ENCODE measurements at regions not wholly inside any gene's neighbourhood (a gene's known extent, or its start where the extent isn't known, plus 50 kb on each side); places are given as distances from the start of the nearest gene placed in this dataset.

DNA sequence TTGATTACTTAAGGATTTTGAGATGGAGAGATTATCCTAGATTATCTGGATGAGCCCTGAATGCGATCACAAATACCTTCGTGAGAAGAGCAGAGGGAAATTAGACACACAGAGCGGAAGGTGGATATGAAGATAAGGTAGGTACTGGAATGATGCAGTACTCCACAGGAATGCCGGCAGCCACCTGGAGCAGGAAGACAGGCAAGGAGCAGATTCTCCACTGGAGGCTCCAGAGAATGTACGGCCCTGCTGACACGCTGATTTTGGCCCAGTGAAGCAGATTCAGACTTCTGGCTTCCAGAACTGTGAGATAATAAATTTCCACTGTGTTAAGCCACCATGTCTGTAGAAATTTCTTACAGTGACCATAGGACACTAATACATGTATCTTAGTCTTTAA, 79.4 kb upstream of the PITX2 start:
- H3K36me3 ChIP-seq (replicated peaks; ENCODE audit: insufficient read depth, low read depth), result no peaks in the 10 kb centered on the region
- no peaks in the 10 kb centered on the region for H4K20me1 ChIP-seq (ENCODE audit: insufficient read depth, poor library complexity, severe bottlenecking)
- H3K9me2 ChIP-seq (replicated peaks; ENCODE audit: insufficient read depth), result no peaks in the 10 kb centered on the region
- H3K27ac ChIP-seq, result no peak overlapping the region
- DNase-seq (ENCODE audit: low spot score), result no peak
- no peaks in the 10 kb centered on the region for H3K27me3 ChIP-seq
- no peaks in the 10 kb centered on the region for H3K9me3 ChIP-seq (ENCODE audit: low read depth)
- H3K79me2 ChIP-seq, result no peaks in the 10 kb centered on the region
- no peak overlapping the region for H3K4me2 ChIP-seq
- H3K4me3 ChIP-seq, result no peak overlapping the region
- H2AFZ ChIP-seq, result no peak overlapping the region
- TF ChIP-seq EZH2 (IDR thresholded peaks at IDR 0.05; ENCODE audit: borderline replicate concordance) (no peak), EZH2phosphoT487 (IDR thresholded peaks at IDR 0.05; ENCODE audit: low read depth, severe bottlenecking, unreplicated experiment) (no peak)
- TF ChIP-seq, protein P1, sequence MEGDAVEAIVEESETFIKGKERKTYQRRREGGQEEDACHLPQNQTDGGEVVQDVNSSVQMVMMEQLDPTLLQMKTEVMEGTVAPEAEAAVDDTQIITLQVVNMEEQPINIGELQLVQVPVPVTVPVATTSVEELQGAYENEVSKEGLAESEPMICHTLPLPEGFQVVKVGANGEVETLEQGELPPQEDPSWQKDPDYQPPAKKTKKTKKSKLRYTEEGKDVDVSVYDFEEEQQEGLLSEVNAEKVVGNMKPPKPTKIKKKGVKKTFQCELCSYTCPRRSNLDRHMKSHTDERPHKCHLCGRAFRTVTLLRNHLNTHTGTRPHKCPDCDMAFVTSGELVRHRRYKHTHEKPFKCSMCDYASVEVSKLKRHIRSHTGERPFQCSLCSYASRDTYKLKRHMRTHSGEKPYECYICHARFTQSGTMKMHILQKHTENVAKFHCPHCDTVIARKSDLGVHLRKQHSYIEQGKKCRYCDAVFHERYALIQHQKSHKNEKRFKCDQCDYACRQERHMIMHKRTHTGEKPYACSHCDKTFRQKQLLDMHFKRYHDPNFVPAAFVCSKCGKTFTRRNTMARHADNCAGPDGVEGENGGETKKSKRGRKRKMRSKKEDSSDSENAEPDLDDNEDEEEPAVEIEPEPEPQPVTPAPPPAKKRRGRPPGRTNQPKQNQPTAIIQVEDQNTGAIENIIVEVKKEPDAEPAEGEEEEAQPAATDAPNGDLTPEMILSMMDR (IDR thresholded peaks at IDR 0.05; ENCODE audit: poor library complexity), result no peak
- 73% methylated on average over 6 of the region's 6 CpGs for WGBS (ENCODE audit: low lambda C conversion rate, missing lambda C conversion rate)
- H3K4me1 ChIP-seq (ENCODE audit: insufficient read depth), result no peaks in the 10 kb centered on the region

DNA sequence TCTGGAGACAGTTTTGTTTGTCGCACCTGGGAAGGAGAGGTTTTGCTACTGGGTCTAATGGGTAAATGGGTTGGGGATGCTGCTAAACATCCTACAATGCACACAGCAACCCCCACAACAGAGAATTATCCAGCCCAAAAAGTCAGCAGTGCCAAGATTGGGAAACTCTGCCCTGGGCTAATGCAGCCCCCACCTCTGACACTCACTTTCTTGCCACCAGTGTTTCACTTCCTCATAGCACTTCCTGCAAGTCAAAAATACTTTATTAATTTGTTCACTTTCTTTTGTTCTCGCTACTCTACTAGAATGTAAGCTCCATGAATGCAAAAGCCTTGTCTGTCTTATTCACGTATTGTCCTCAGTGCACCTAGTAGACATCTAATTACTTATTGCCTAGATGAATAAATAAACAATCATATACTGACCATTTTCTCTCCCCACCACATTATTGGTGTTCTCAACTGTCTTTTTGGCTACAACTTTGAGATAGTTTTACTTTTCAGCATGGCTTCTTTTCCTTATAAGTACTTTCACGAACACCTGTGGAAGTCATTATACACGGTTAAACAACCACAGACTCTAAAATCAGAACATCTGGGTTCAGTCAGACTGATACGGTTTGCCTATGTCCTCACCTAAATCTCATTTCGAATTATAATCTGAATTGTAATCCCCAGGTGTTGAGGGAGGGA, 82.0 kb upstream of the PITX2 start:
- no peak for TF ChIP-seq EZH2phosphoT487 (IDR thresholded peaks at IDR 0.05; ENCODE audit: low read depth, severe bottlenecking, unreplicated experiment)
- TF ChIP-seq, protein P1 (IDR thresholded peaks at IDR 0.05; ENCODE audit: poor library complexity), result no peak
- no peak for TF ChIP-seq EZH2 (IDR thresholded peaks at IDR 0.05; ENCODE audit: borderline replicate concordance)
- no peaks in the 10 kb centered on the region for H3K4me1 ChIP-seq (ENCODE audit: insufficient read depth)
- no peak overlapping the region for H3K4me3 ChIP-seq
- WGBS (ENCODE audit: low lambda C conversion rate, missing lambda C conversion rate), result 91% methylated on average over 7 of the region's 7 CpGs
- no peak overlapping the region for H2AFZ ChIP-seq
- no peak overlapping the region for H3K27ac ChIP-seq
- H3K36me3 ChIP-seq (replicated peaks; ENCODE audit: insufficient read depth, low read depth), result no peaks in the 10 kb centered on the region
- H3K9me3 ChIP-seq (ENCODE audit: low read depth), result no peaks in the 10 kb centered on the region
- H3K4me2 ChIP-seq, result no peak overlapping the region
- no peak for DNase-seq (ENCODE audit: low spot score)
- no peaks in the 10 kb centered on the region for H4K20me1 ChIP-seq (ENCODE audit: insufficient read depth, poor library complexity, severe bottlenecking)
- H3K9me2 ChIP-seq (replicated peaks; ENCODE audit: insufficient read depth), result no peaks in the 10 kb centered on the region
- H3K27me3 ChIP-seq, result no peaks in the 10 kb centered on the region
- H3K79me2 ChIP-seq, result no peaks in the 10 kb centered on the region

DNA sequence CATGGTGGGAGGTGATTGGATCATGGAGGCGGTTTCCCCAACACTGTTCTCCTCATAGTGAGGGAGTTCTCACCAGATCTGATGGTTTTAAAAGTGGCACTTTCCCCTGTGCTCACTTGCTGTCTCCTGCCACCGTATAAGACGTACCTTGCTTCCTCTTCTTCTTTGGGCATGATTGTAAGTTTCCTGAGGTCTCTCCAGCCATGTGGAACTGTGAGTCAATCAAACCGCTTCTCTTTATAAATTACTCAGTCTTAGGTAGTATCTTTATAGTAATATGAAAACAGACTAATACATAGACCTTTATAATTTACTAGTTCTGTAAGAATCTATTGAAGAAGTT, 82.5 kb upstream of the PITX2 start:
- Histone ChIP-seq H3K27ac (no peak overlapping the region), H3K27me3 (no peaks in the 10 kb centered on the region), H3K9me2 (replicated peaks; ENCODE audit: insufficient read depth) (no peaks in the 10 kb centered on the region), H3K36me3 (replicated peaks; ENCODE audit: insufficient read depth, low read depth) (no peaks in the 10 kb centered on the region), H3K4me2 (no peak overlapping the region), H4K20me1 (ENCODE audit: insufficient read depth, poor library complexity, severe bottlenecking) (no peaks in the 10 kb centered on the region), H3K79me2 (no peaks in the 10 kb centered on the region), H3K4me3 (no peak overlapping the region), H2AFZ (no peak overlapping the region), H3K9me3 (ENCODE audit: low read depth) (no peaks in the 10 kb centered on the region), H3K4me1 (ENCODE audit: insufficient read depth) (no peaks in the 10 kb centered on the region)
- TF ChIP-seq EZH2 (IDR thresholded peaks at IDR 0.05; ENCODE audit: borderline replicate concordance) (no peak), EZH2phosphoT487 (IDR thresholded peaks at IDR 0.05; ENCODE audit: low read depth, severe bottlenecking, unreplicated experiment) (no peak)
- TF ChIP-seq, protein P1 (IDR thresholded peaks at IDR 0.05; ENCODE audit: poor library complexity), result no peak
- 92% methylated on average over 4 of the region's 4 CpGs for WGBS (ENCODE audit: low lambda C conversion rate, missing lambda C conversion rate)
- no peak for DNase-seq (ENCODE audit: low spot score)
